KOPT-K1 (cell line): ENCODE measurements at regions not wholly inside any gene's neighbourhood (a gene's known extent, or its start where the extent isn't known, plus 50 kb on each side); places are given as distances from the start of the nearest gene placed in this dataset.

Experiments used
- H3K27ac ChIP-seq: fragments of 200-600 bp; sonication (generic); 2 replicates; pipeline ENCODE4 v1.5.1; 2016; ENCODE audit warnings: antibody characterized with exemption, mild to moderate bottlenecking, low read depth, low read length; ENCODE audit not compliant: poor library complexity, severe bottlenecking
- H3K36me3 ChIP-seq: fragments of 200-600 bp; sonication (generic); 2 replicates; pipeline ENCODE4 v1.5.1; 2017; ENCODE audit warnings: antibody characterized with exemption, mild to moderate bottlenecking, low read length, moderate library complexity; ENCODE audit not compliant: insufficient read depth
- H3K9me3 ChIP-seq: fragments of 200-600 bp; sonication (generic); 2 replicates; pipeline ENCODE4 v1.5.1; 2017; ENCODE audit warnings: antibody characterized with exemption, low read length, mild to moderate bottlenecking; ENCODE audit not compliant: insufficient read depth, poor library complexity, severe bottlenecking

DNA sequence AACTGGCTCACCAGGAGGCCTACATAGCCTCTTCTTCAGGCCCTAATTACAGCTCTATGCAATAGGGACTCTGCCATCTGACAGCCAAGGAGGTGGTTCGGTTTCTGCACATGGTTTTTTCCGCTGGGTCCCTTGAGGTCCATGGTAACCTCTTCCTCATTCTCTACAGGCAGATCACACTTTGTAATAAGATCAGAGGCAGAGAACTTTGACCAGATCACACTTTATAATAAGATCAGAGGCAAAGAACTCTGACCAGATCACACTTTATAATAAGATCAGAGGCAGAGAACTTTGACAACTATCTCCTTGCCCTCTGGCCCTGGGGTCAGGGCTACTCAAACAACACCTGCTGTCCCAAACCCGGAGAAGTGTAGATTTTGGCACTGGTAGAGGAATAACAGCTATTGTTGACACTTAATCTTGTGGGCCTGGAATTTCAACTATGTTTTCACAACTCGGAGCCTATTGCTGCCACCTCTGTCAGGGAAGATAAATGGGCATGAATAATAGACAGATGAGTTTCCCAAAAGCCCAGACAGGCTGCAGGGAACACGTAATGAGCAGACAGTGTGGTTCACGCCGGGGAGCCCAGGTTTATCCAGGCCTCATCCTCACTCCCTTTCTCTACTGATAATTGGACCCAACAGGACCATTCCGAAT lies 246.1 kb downstream of the UQCRFS1 start:
- H3K27ac ChIP-seq: no peak overlapping the region
- H3K9me3 ChIP-seq: no peaks in the 10 kb centered on the region
- H3K36me3 ChIP-seq: no peaks in the 10 kb centered on the region

GRCh38 chr19:28964500-28964899 lies 248.5 kb downstream of the UQCRFS1 start:
- H3K36me3 ChIP-seq: no peaks in the 10 kb centered on the region
- no peak overlapping the region for H3K27ac ChIP-seq
- H3K9me3 ChIP-seq: no peaks in the 10 kb centered on the region

GRCh38 chr19:28963486-28964250 lies 249.3 kb downstream of the UQCRFS1 start:
- no peaks in the 10 kb centered on the region for H3K9me3 ChIP-seq
- H3K36me3 ChIP-seq: no peaks in the 10 kb centered on the region
- no peak overlapping the region for H3K27ac ChIP-seq

DNA sequence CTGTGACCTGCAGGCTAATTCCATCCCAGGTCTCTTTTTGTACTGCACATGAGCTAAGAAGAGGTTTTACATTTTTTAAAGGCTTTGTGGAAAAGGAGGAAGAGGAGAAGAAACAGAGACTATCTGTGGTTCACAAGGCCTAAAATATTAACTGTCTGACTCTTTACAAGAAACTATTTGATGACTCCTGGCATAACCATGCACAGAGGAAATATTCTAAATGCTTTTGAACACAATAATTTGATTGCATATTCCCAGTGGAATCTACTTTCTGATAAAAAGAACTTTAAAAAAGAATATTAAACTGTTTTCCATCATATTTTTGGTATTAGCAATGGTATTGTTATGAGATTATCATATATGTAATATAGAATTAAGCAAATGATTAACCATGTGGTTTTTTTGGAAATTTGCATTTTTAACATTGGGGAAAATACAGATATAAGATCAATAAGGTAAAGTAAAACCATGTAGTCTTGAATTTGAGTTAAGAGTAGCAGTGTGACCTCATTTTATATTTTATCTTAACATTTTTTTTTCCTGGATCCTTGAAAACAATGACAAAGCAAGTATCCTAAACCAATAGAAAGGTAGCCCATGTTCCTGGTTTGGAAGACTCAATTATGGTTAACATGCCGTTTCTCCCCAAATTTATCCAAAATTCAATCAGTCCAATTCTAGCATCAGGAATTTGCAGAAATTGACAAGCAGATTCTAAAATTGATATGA lies 251.0 kb downstream of the UQCRFS1 start:
- H3K9me3 ChIP-seq: no peaks in the 10 kb centered on the region
- no peaks in the 10 kb centered on the region for H3K36me3 ChIP-seq
- no peak overlapping the region for H3K27ac ChIP-seq

DNA sequence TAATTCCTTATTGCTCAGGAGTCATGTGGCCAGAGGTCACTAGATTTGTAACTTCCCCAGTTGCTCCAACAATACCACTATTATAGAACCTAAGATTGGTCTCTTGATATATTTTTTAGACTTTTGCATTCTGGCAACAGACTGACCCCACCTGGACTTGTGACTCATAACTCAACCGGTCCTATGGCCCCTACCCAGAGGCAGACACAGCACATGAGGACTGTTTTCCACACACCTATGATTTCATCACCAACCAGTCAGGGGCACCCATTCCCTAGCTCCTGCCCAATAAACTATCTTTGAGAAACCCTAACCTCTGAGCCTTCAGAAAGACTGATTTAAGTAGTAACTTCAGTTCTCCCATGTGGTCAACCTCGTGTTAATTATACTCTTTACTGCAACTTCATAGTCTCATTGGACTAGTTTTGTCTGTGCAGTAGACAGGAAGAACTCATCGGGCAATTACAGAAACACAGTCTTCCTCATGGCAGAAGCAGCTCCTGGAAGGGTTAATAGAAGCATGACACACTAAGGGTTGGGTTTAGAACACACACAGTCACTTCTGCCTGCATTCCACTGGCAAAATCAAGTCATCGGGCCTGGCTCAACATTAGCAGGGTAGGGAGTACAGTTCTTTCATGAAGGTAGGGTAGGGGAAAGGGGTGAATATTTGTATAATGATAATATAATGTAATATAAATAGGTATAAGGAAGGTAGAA lies 251.8 kb downstream of the UQCRFS1 start:
- no peak overlapping the region for H3K27ac ChIP-seq
- H3K36me3 ChIP-seq: no peaks in the 10 kb centered on the region
- H3K9me3 ChIP-seq: no peaks in the 10 kb centered on the region

DNA sequence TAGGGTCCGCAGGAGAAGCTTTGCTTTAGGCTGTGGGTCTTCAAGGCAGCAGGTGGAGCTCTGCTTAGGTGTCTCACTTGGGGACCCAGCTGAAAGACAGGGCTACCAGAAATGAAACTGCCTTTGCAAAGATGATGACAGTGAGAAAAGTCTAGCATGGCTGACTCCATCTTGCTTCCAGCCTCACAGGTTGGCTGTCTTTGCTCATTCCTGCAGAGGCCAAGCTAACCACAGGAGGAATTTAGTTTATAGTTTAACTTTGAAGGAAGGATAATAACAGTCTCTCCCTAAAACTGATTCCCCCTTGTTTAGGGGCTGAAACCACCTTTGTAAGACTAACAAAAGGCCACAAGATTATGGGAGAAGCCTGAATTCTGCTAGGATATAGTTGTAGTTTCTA lies 252.4 kb downstream of the UQCRFS1 start:
- no peaks in the 10 kb centered on the region for H3K9me3 ChIP-seq
- H3K36me3 ChIP-seq: no peaks in the 10 kb centered on the region
- no peak overlapping the region for H3K27ac ChIP-seq

DNA sequence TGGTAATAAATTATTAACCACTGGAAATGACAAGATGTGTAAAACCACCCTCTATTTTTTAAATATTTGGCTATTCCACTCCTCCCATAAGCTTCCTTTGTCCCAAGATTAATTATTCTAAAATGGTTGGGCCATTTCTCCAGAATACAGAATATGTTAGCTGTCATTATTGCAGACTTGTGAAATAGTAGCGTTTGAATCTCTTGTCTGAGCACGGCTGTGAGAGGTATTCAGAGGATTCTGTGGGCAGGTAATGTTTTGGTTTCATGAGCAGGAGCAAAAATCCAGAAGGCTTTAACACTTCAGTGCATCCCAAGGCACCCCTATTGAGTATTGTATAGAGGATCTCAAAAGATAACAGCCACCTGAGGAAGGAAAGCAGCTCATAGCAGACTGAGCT lies 256.0 kb downstream of the UQCRFS1 start:
- no peak overlapping the region for H3K27ac ChIP-seq
- no peaks in the 10 kb centered on the region for H3K36me3 ChIP-seq
- H3K9me3 ChIP-seq: peaks cover 5% of the 10 kb centered on the region

DNA sequence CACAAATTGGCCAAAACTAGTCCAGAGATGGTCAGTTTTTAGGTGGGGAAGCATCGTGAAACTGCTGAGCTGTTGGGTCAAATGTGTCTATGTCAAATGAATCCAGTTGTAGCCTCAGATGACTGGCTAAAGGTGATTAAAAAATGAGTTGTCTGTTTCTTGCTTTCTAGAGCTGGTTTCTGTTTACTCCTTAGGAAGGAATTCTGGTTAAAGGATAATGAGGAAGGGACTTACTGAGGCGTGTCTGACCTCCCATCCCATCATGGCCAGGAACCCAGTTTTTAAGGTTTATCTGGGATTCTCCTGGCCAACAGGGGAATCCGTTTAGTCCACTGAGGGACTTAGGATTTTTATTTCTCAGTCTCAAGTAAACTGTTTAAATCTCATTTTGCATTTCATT lies 256.5 kb downstream of the UQCRFS1 start:
- H3K9me3 ChIP-seq: peaks cover 5% of the 10 kb centered on the region
- no peak overlapping the region for H3K27ac ChIP-seq
- H3K36me3 ChIP-seq: no peaks in the 10 kb centered on the region

DNA sequence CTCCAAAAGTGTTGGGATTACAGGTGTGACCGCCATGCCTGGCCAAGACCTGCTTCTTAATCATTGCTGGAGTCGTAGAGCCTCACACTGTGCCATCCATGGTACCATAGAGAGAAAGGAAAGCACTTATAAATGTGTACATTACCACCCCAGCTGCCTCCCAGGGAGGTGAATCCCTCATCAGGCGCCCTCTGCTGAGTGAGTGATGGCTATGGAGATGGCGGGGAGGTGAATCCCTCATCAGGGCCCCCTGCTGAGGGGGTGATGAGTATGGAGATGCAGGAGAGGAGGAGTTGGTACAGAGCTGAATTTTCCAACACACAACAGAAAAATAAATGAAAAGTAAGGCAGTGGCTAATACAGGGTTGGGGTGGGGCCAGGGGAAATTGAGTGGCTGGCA lies 263.4 kb downstream of the UQCRFS1 start:
- Histone ChIP-seq H3K36me3 (no peaks in the 10 kb centered on the region), H3K27ac (no peak overlapping the region), H3K9me3 (peaks cover 2% of the 10 kb centered on the region)

- no peaks in the 10 kb centered on the region for H3K36me3 ChIP-seq
- H3K9me3 ChIP-seq: no peaks in the 10 kb centered on the region
- no peak overlapping the region for H3K27ac ChIP-seq
Observed at GRCh38 chr19:28949027-28949426, 263.9 kb downstream of the UQCRFS1 start.

GRCh38 chr19:28948566-28948965 lies 264.4 kb downstream of the UQCRFS1 start:
- H3K9me3 ChIP-seq: no peaks in the 10 kb centered on the region
- no peaks in the 10 kb centered on the region for H3K36me3 ChIP-seq
- H3K27ac ChIP-seq: no peak overlapping the region

DNA sequence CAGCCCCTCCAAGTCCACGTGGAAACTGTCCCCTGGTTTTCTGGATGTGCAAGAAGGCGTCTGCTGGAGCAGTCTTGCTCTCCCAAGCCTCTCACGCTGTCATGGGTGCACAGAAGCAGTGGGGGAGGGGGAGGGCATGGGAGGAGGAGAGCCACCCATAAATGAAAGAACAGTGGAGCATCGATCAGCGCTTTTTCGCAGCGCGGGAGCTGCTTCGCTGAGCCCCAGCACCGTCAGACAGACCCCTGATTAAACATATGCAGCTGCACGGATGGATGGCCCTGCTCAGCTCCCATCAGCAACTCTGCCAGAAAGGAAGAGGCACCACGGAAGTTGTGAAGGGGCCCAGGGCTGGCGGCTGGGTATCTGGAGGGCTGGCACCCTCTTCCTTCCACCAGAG lies 264.9 kb downstream of the UQCRFS1 start:
- Histone ChIP-seq H3K36me3 (no peaks in the 10 kb centered on the region), H3K9me3 (no peaks in the 10 kb centered on the region), H3K27ac (no peak overlapping the region)

DNA sequence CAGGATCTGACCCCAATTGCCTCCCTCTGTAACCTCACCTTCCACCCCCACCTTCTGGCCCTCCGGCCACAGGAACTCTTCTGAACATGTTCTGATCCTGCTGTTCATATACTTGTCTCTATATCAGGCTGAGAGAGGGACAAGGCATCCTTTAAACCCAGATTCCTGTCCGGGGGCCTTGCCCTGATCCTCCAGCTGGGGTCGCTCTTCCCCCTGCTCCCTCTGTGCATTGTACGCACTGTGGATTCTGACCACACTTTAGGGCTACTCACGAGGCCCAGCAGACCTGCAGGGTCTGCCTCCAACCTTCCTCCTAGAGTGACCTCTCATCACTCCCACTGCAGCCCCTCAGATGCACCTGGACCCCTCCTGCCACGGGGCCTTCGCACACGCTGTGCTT lies 269.3 kb downstream of the UQCRFS1 start:
- Histone ChIP-seq H3K36me3 (no peaks in the 10 kb centered on the region), H3K27ac (no peak overlapping the region), H3K9me3 (no peaks in the 10 kb centered on the region)

GRCh38 chr19:28941833-28942232 lies 271.1 kb downstream of the UQCRFS1 start:
- H3K36me3 ChIP-seq: no peaks in the 10 kb centered on the region
- no peak overlapping the region for H3K27ac ChIP-seq
- no peaks in the 10 kb centered on the region for H3K9me3 ChIP-seq
